ENCODE measurements at regions not wholly inside any gene's neighbourhood (a gene's known extent, or its start where the extent isn't known, plus 50 kb on each side); places are given as distances from the start of the nearest gene placed in this dataset.

DNA sequence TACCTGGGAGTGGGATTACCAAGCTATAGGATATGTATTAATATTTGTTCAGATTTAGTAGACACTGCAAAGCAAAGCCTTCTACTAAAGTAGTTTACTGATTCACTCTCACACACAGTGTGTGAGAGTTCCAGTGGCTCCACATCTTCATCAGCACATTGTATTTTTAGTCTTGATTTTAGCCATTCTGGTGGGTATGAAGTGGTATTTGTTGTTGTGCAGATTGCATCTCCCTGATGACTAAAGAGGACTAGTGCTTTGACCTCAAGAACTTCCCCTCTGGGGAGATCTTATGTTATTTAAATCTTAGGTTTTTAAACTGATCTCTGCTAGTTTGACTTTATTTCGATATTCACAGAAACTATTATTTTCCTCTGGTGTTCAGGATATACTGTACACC is 479.7 kb upstream of the RGS6 start:
- Histone ChIP-seq H3K4ac (ENCODE audit: low read depth, low read length) (no peak overlapping the region), H3K9ac (ENCODE audit: extremely low read depth, insufficient read length, low read length) (no peak overlapping the region), H3K27me3 (ENCODE audit: insufficient read depth, low read length) (no peaks in the 10 kb centered on the region), H2BK5ac (ENCODE audit: insufficient read length, low read length) (no peak overlapping the region), H3T11ph (ENCODE audit: low read length) (no peak overlapping the region), H2AK5ac (ENCODE audit: insufficient read length, low read length) (no peak overlapping the region), H3K4me2 (ENCODE audit: insufficient read depth, insufficient read length, low read length) (no peak overlapping the region), H3K4me1 (ENCODE audit: insufficient read depth, low read length) (no peaks in the 10 kb centered on the region), H2BK20ac (ENCODE audit: low read depth, low read length, poor library complexity, severe bottlenecking) (no peak overlapping the region), H3K14ac (ENCODE audit: insufficient read depth, low read length) (no peak overlapping the region), H3K56ac (ENCODE audit: insufficient read length, low read depth, low read length) (no peak overlapping the region), H3K23ac (ENCODE audit: insufficient read length, low read depth, low read length) (no peak overlapping the region), H3K23me2 (ENCODE audit: insufficient read length, low read depth, low read length, poor library complexity, severe bottlenecking) (no peaks in the 10 kb centered on the region), H3K9me3 (ENCODE audit: control insufficient read depth, low read depth, low read length) (no peaks in the 10 kb centered on the region), H4K20me1 (ENCODE audit: control insufficient read depth, insufficient read depth, insufficient read length) (no peaks in the 10 kb centered on the region), H3K18ac (ENCODE audit: insufficient read length, low read depth, low read length) (no peak overlapping the region), H2BK120ac (ENCODE audit: low read depth, low read length, poor library complexity, severe bottlenecking) (no peak overlapping the region), H4K8ac (replicated peaks; ENCODE audit: insufficient read length, low read depth, low read length) (no peak overlapping the region), H3K79me2 (ENCODE audit: insufficient read depth, low read length) (no peaks in the 10 kb centered on the region; the same call in 1 of the 2 replicates), H4K5ac (ENCODE audit: insufficient read length, low read depth, low read length) (no peak overlapping the region), H2BK12ac (ENCODE audit: insufficient read length, low read depth, low read length) (no peak overlapping the region), H2BK15ac (ENCODE audit: low read depth, low read length) (no peak overlapping the region), H4K91ac (ENCODE audit: insufficient read length, low read depth, low read length) (no peak overlapping the region), H3K27ac (ENCODE audit: insufficient read length, low read depth, low read length) (no peak overlapping the region), H2AFZ (ENCODE audit: low read length) (no peak overlapping the region), H3K79me1 (ENCODE audit: insufficient read depth, low read depth, low read length, poor library complexity, severe bottlenecking) (no peaks in the 10 kb centered on the region)
- Mint-ChIP-seq H3K36me3 (ENCODE audit: insufficient read depth in 1 of 3, low read depth in 3 of 3) (peaks cover 5 to 7% (median 6%) of the 10 kb centered on the region in 3 experiments; a peak in 6 of 7 replicates), H3K4me1 (peaks cover 7 to 8% of the 10 kb centered on the region in 2 experiments), H3K27me3 (ENCODE audit: low read depth) (no peaks in the 10 kb centered on the region), H3K27ac (no peak overlapping the region), H3K9me3 (peaks cover 0 to 2% of the 10 kb centered on the region in 2 experiments; a peak in 2 of 5 replicates), H3K4me3 (no peak overlapping the region)
- DNase-seq, result no peak
- no peak for TF ChIP-seq CTCF (conservative IDR thresholded peaks at IDR 0.05)
- no CpG with 5 or more reads among the region's 1 CpG for WGBS (ENCODE audit: extremely low coverage, insufficient read length, low lambda C conversion rate)
